ENCODE measurements at regions not wholly inside any gene's neighbourhood (a gene's known extent, or its start where the extent isn't known, plus 50 kb on each side); places are given as distances from the start of the nearest gene placed in this dataset.

- H3K27ac ChIP-seq (ENCODE audit: low read length): no peak overlapping the region
- no peak overlapping the region for H3K4me2 ChIP-seq (ENCODE audit: low read length)
- H3K9ac ChIP-seq (ENCODE audit: low read length): no peak overlapping the region
- TF ChIP-seq, protein P1, sequence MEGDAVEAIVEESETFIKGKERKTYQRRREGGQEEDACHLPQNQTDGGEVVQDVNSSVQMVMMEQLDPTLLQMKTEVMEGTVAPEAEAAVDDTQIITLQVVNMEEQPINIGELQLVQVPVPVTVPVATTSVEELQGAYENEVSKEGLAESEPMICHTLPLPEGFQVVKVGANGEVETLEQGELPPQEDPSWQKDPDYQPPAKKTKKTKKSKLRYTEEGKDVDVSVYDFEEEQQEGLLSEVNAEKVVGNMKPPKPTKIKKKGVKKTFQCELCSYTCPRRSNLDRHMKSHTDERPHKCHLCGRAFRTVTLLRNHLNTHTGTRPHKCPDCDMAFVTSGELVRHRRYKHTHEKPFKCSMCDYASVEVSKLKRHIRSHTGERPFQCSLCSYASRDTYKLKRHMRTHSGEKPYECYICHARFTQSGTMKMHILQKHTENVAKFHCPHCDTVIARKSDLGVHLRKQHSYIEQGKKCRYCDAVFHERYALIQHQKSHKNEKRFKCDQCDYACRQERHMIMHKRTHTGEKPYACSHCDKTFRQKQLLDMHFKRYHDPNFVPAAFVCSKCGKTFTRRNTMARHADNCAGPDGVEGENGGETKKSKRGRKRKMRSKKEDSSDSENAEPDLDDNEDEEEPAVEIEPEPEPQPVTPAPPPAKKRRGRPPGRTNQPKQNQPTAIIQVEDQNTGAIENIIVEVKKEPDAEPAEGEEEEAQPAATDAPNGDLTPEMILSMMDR (IDR thresholded peaks at IDR 0.05; ENCODE audit: low read depth, low read length): no peak
- no peak for TF ChIP-seq EZH2phosphoT487 (IDR thresholded peaks at IDR 0.05; ENCODE audit: low read depth)
- H3K9me3 ChIP-seq (ENCODE audit: insufficient read depth, low read length): no peaks in the 10 kb centered on the region
- H4K20me1 ChIP-seq (ENCODE audit: insufficient read depth, low read length): no peaks in the 10 kb centered on the region
- H3K27me3 ChIP-seq (ENCODE audit: low read depth, low read length): no peaks in the 10 kb centered on the region; the same call in 1 of the 2 replicates
- no peaks in the 10 kb centered on the region for H3K36me3 ChIP-seq (replicated peaks; ENCODE audit: low read depth, low read length)
- H3K79me2 ChIP-seq (ENCODE audit: low read length): no peaks in the 10 kb centered on the region
- no peak overlapping the region for H2AFZ ChIP-seq (ENCODE audit: low read depth, low read length)
- H3K4me1 ChIP-seq (ENCODE audit: low read length): no peaks in the 10 kb centered on the region
- no peak overlapping the region for H3K4me3 ChIP-seq (ENCODE audit: low read length)
These were observed 123.8 kb upstream of the VLDLR start for GRCh38 chr9:2497666-2498400.

DNA sequence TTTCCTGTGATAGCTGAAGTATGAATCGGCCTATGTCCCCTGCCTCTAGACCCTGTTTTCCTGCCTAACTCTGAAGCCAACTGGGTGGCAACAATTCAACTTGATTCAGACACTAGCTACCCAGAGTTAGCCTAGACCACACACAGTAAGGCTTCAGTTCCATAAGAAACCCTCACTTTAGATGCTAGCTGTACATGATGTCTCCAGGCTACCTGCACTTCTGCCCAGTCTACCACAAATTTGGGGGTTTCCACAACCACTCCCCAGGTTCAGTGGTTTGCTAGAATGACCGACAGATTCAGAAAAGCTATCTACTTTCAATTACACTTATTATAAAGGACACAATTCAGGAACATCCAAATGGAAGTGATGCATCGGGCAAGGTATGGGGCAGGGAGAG is 119.4 kb upstream of the VLDLR start:
- Histone ChIP-seq H4K20me1 (ENCODE audit: insufficient read depth, low read length) (no peaks in the 10 kb centered on the region), H3K79me2 (ENCODE audit: low read length) (no peaks in the 10 kb centered on the region), H3K4me2 (ENCODE audit: low read length) (no peak overlapping the region), H3K4me1 (ENCODE audit: low read length) (no peaks in the 10 kb centered on the region), H3K4me3 (ENCODE audit: low read length) (no peak overlapping the region), H2AFZ (ENCODE audit: low read depth, low read length) (no peak overlapping the region), H3K9me3 (ENCODE audit: insufficient read depth, low read length) (no peaks in the 10 kb centered on the region), H3K9ac (ENCODE audit: low read length) (no peak overlapping the region), H3K27me3 (ENCODE audit: low read depth, low read length) (no peaks in the 10 kb centered on the region; the same call in 1 of the 2 replicates), H3K27ac (ENCODE audit: low read length) (no peak overlapping the region), H3K36me3 (replicated peaks; ENCODE audit: low read depth, low read length) (no peaks in the 10 kb centered on the region)
- TF ChIP-seq EZH2phosphoT487 (IDR thresholded peaks at IDR 0.05; ENCODE audit: low read depth): no peak
- TF ChIP-seq, protein P1 (IDR thresholded peaks at IDR 0.05; ENCODE audit: low read depth, low read length): no peak

DNA sequence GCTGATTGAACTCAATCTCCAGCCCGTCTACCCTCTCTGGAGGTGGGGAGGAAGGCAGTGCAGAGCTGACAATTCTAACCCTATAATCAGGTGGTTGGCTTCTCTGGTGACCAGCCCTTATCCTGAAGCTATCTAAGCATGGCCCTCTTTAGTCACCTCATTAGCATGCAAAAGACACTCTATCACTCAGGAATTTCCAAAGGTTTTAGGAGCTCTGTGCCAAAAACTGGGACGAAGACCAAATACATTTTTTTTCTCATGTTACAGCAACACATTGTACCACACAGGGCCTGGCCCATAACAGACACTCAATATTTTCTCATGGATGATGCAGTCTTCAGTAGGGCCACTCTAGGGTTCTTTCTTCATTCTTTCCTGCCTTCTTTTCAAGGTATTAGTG is 118.8 kb upstream of the VLDLR start:
- no peak overlapping the region for H3K9ac ChIP-seq (ENCODE audit: low read length)
- no peaks in the 10 kb centered on the region; the same call in 1 of the 2 replicates for H3K27me3 ChIP-seq (ENCODE audit: low read depth, low read length)
- H3K4me3 ChIP-seq (ENCODE audit: low read length): no peak overlapping the region
- no peaks in the 10 kb centered on the region for H3K9me3 ChIP-seq (ENCODE audit: insufficient read depth, low read length)
- H3K4me2 ChIP-seq (ENCODE audit: low read length): no peak overlapping the region
- H3K4me1 ChIP-seq (ENCODE audit: low read length): no peaks in the 10 kb centered on the region
- no peaks in the 10 kb centered on the region for H4K20me1 ChIP-seq (ENCODE audit: insufficient read depth, low read length)
- TF ChIP-seq EZH2phosphoT487 (IDR thresholded peaks at IDR 0.05; ENCODE audit: low read depth): no peak
- TF ChIP-seq, protein P1 (IDR thresholded peaks at IDR 0.05; ENCODE audit: low read depth, low read length): no peak
- H2AFZ ChIP-seq (ENCODE audit: low read depth, low read length): no peak overlapping the region
- H3K27ac ChIP-seq (ENCODE audit: low read length): no peak overlapping the region
- H3K36me3 ChIP-seq (replicated peaks; ENCODE audit: low read depth, low read length): no peaks in the 10 kb centered on the region
- H3K79me2 ChIP-seq (ENCODE audit: low read length): no peaks in the 10 kb centered on the region

DNA sequence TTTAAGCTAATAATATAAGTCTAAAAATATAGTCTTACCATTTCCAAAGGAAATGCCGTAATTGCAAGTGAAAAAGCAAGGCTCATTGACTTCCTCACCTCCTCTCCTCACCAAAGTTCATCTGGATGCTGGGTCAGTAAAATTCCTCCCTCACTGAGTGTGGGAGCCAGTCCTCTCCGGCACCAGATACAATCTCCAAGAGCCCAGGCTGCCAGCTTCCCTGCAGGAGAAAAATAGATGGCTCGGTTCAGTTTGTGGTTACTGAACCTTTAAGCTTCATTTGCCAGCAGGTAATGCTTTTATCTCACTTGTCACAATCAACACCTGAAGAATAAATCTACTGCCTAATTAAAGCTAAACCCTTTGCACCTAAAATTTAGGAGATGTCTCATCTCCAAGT is 115.3 kb upstream of the VLDLR start:
- TF ChIP-seq EZH2phosphoT487 (IDR thresholded peaks at IDR 0.05; ENCODE audit: low read depth): no peak
- TF ChIP-seq, protein P1 (IDR thresholded peaks at IDR 0.05; ENCODE audit: low read depth, low read length): no peak

More for the DNA sequence above, 115.3 kb upstream of the VLDLR start:
- H3K4me1 ChIP-seq (ENCODE audit: low read length): no peaks in the 10 kb centered on the region
- no peak overlapping the region for H3K4me2 ChIP-seq (ENCODE audit: low read length)
- no peak overlapping the region for H3K27ac ChIP-seq (ENCODE audit: low read length)
- H4K20me1 ChIP-seq (ENCODE audit: insufficient read depth, low read length): no peaks in the 10 kb centered on the region
- H3K79me2 ChIP-seq (ENCODE audit: low read length): no peaks in the 10 kb centered on the region
- no peak overlapping the region for H3K9ac ChIP-seq (ENCODE audit: low read length)
- H3K9me3 ChIP-seq (ENCODE audit: insufficient read depth, low read length): no peaks in the 10 kb centered on the region
- no peaks in the 10 kb centered on the region for H3K36me3 ChIP-seq (replicated peaks; ENCODE audit: low read depth, low read length)
- no peak overlapping the region for H3K4me3 ChIP-seq (ENCODE audit: low read length)
- no peaks in the 10 kb centered on the region for H3K27me3 ChIP-seq (ENCODE audit: low read depth, low read length)
- H2AFZ ChIP-seq (ENCODE audit: low read depth, low read length): no peak overlapping the region

Data from OCI-LY3 (cell line).